ENCODE measurements at regions not wholly inside any gene's neighbourhood (a gene's known extent, or its start where the extent isn't known, plus 50 kb on each side); places are given as distances from the start of the nearest gene placed in this dataset.

- 78 to 81% methylated on average over 4 of the region's 4 CpGs for WGBS, 2 donors
- Histone ChIP-seq H3K36me3 (no peaks in the 10 kb centered on the region), H3K27ac (no peak overlapping the region), H3K4me3 (no peak overlapping the region), H3K4me1 (no peaks in the 10 kb centered on the region), H3K9me3 (no peaks in the 10 kb centered on the region), H3K27me3 (no peaks in the 10 kb centered on the region)
- ATAC-seq (ENCODE audit: low FRiP score in 2 of 2) (no peak), DNase-seq (no peak)
- TF ChIP-seq CTCF (IDR thresholded peaks at IDR 0.05) = no peak
- TF ChIP-seq POLR2AphosphoS5 (IDR thresholded peaks at IDR 0.05) = no peak
- no peak for TF ChIP-seq POLR2A (IDR thresholded peaks at IDR 0.05)
- TF ChIP-seq EP300 (IDR thresholded peaks at IDR 0.05) = no peak
Measured at GRCh38 chr14:83128783-83129182, 1595.1 kb upstream of the SEL1L start.

GRCh38 chr14:83129496-83129895 lies 1595.8 kb upstream of the SEL1L start:
- Histone ChIP-seq H3K27ac (no peak overlapping the region), H3K27me3 (no peaks in the 10 kb centered on the region), H3K36me3 (no peaks in the 10 kb centered on the region), H3K9me3 (no peaks in the 10 kb centered on the region), H3K4me1 (no peaks in the 10 kb centered on the region), H3K4me3 (no peak overlapping the region)
- ATAC-seq (ENCODE audit: low FRiP score in 2 of 2) (no peak), DNase-seq (no peak)
- TF ChIP-seq EP300 (IDR thresholded peaks at IDR 0.05) (no peak), CTCF (IDR thresholded peaks at IDR 0.05) (no peak), POLR2A (IDR thresholded peaks at IDR 0.05) (no peak), POLR2AphosphoS5 (IDR thresholded peaks at IDR 0.05) (no peak)
- WGBS, 2 donors = 86 to 87% methylated on average over 3 of the region's 3 CpGs

- DNase-seq = no peak
Measured at GRCh38 chr14:83133981-83134645, 1600.5 kb upstream of the SEL1L start.

GRCh38 chr14:83140756-83141155 lies 1607.1 kb upstream of the SEL1L start:
- H3K27ac ChIP-seq = no peak overlapping the region
- WGBS, 2 donors = 85 to 88% methylated on average over 4 of the region's 4 CpGs
- H3K4me1 ChIP-seq = no peaks in the 10 kb centered on the region
- no peaks in the 10 kb centered on the region for H3K9me3 ChIP-seq
- no peak for DNase-seq
- no peak for ATAC-seq (ENCODE audit: low FRiP score in 2 of 2)
- H3K4me3 ChIP-seq = no peak overlapping the region
- H3K27me3 ChIP-seq = no peaks in the 10 kb centered on the region
- TF ChIP-seq CTCF (IDR thresholded peaks at IDR 0.05) = no peak
- no peak for TF ChIP-seq EP300 (IDR thresholded peaks at IDR 0.05)
- TF ChIP-seq POLR2A (IDR thresholded peaks at IDR 0.05) = no peak
- no peak for TF ChIP-seq POLR2AphosphoS5 (IDR thresholded peaks at IDR 0.05)
- no peaks in the 10 kb centered on the region for H3K36me3 ChIP-seq

More at GRCh38 chr14:83133981-83134645, 1600.5 kb upstream of the SEL1L start:
- no peak overlapping the region for H3K4me3 ChIP-seq
- no peaks in the 10 kb centered on the region for H3K4me1 ChIP-seq
- H3K27ac ChIP-seq = no peak overlapping the region
- H3K36me3 ChIP-seq = no peaks in the 10 kb centered on the region
- no peaks in the 10 kb centered on the region for H3K9me3 ChIP-seq
- no peak for TF ChIP-seq POLR2AphosphoS5 (IDR thresholded peaks at IDR 0.05)
- no peak for TF ChIP-seq POLR2A (IDR thresholded peaks at IDR 0.05)
- no peak for TF ChIP-seq CTCF (IDR thresholded peaks at IDR 0.05)
- TF ChIP-seq EP300 (IDR thresholded peaks at IDR 0.05) = no peak
- WGBS, 2 donors = 67 to 68% methylated on average over 9 of the region's 9 CpGs
- H3K27me3 ChIP-seq = no peaks in the 10 kb centered on the region
- no peak for ATAC-seq (ENCODE audit: low FRiP score in 2 of 2)

- Histone ChIP-seq H3K9me3 (no peaks in the 10 kb centered on the region), H3K36me3 (no peaks in the 10 kb centered on the region), H3K27me3 (no peaks in the 10 kb centered on the region), H3K4me1 (no peaks in the 10 kb centered on the region), H3K4me3 (no peak overlapping the region), H3K27ac (no peak overlapping the region)
- ATAC-seq (ENCODE audit: low FRiP score in 2 of 2) (no peak), DNase-seq (no peak)
- TF ChIP-seq EP300 (IDR thresholded peaks at IDR 0.05) = no peak
- no peak for TF ChIP-seq CTCF (IDR thresholded peaks at IDR 0.05)
- no peak for TF ChIP-seq POLR2AphosphoS5 (IDR thresholded peaks at IDR 0.05)
- no peak for TF ChIP-seq POLR2A (IDR thresholded peaks at IDR 0.05)
- 62 to 64% methylated on average over 3 of the region's 3 CpGs for WGBS, 2 donors
Measured at GRCh38 chr14:83147006-83147405, 1613.4 kb upstream of the SEL1L start.

Measured in upper lobe of left lung (tissue), 6 donors.